ENCODE measurements at regions not wholly inside any gene's neighbourhood (a gene's known extent, or its start where the extent isn't known, plus 50 kb on each side); places are given as distances from the start of the nearest gene placed in this dataset.

- peak; percentile 69 to 92 (median 82) for DNase-seq
Observed at GRCh38 chr15:70324001-70324974, 226.6 kb upstream of the TLE3 start.

- DNase-seq, result peak; percentile 74 to 95 (median 90)
Observed at GRCh38 chr15:70323111-70323851, 225.6 kb upstream of the TLE3 start.

- DNase-seq, result peak in 1 of 3 donors; percentile 52
Observed at GRCh38 chr15:70322051-70322668, 224.4 kb upstream of the TLE3 start.

- peak in 2 of 3 donors; percentile 75 to 88 for DNase-seq
Observed at GRCh38 chr15:70321172-70321819, 223.6 kb upstream of the TLE3 start.

- DNase-seq, result peak in 1 of 3 donors; percentile 84
Observed at GRCh38 chr15:70320482-70320881, 222.8 kb upstream of the TLE3 start.

GRCh38 chr15:70320077-70320476 lies 222.4 kb upstream of the TLE3 start:
- DNase-seq, result no peak

GRCh38 chr15:70319466-70319865 lies 221.7 kb upstream of the TLE3 start:
- no peak for DNase-seq

GRCh38 chr15:70318594-70319465 lies 221.1 kb upstream of the TLE3 start:
- peak; percentile 90 to 94 (median 94) for DNase-seq

GRCh38 chr15:70316059-70316600 lies 218.4 kb upstream of the TLE3 start:
- no peak for DNase-seq

- DNase-seq, result no peak
Observed at GRCh38 chr15:70315431-70315830, 217.7 kb upstream of the TLE3 start.

- no peak for DNase-seq
Observed at GRCh38 chr15:70314688-70315087, 217.0 kb upstream of the TLE3 start.

- DNase-seq, result no peak
Observed at GRCh38 chr15:70314018-70314354, 216.3 kb upstream of the TLE3 start.

GRCh38 chr15:70313099-70314017 lies 215.6 kb upstream of the TLE3 start:
- DNase-seq, result no peak

- DNase-seq, result no peak
Observed at GRCh38 chr15:70311821-70312220, 214.1 kb upstream of the TLE3 start.

- no peak for DNase-seq
Observed at GRCh38 chr15:70309716-70310115, 212.0 kb upstream of the TLE3 start.

GRCh38 chr15:70308735-70309434 lies 211.2 kb upstream of the TLE3 start:
- peak in 1 of 3 donors; percentile 53 for DNase-seq

GRCh38 chr15:70308011-70308734 lies 210.5 kb upstream of the TLE3 start:
- peak in 1 of 3 donors; percentile 57 for DNase-seq

- DNase-seq, result no peak
Observed at GRCh38 chr15:70306582-70306981, 208.9 kb upstream of the TLE3 start.

Measured in muscle of back (tissue), 3 donors.